ENCODE measurements at regions not wholly inside any gene's neighbourhood (a gene's known extent, or its start where the extent isn't known, plus 50 kb on each side); places are given as distances from the start of the nearest gene placed in this dataset.
A peak's percentile ranks its signal among the peaks of the same experiment; 100 is the strongest.

- TF ChIP-seq STAT6 (CRISPR knock-in tag; conservative IDR thresholded peaks at IDR 0.05; ENCODE audit: low read depth) (no peak), CTCF (IDR thresholded peaks at IDR 0.05) (peak; percentile 78)
Measured at GRCh38 chr1:19582318-19582717, 61.8 kb upstream of the NBL1 start.
